GM23338 (cell line): ENCODE measurements at regions not wholly inside any gene's neighbourhood (a gene's known extent, or its start where the extent isn't known, plus 50 kb on each side); places are given as distances from the start of the nearest gene placed in this dataset.

ENCODE experiments used
- CREB1 ChIP-seq: fragments of 250-450 bp; sonication (Bioruptor Pico); IDR thresholded peaks from 2 replicates; pipeline ENCODE4 v1.5.0; 2020; ENCODE audit warnings: low read depth, mild to moderate bottlenecking, moderate library complexity
- CTCF ChIP-seq, 2 experiments: fragments of 200-600 bp in 1 of 2; sonication (generic) in 1 of 2; conservative IDR thresholded peaks; 2 replicates each; pipeline versions ENCODE4 v1.5.1 to v1.6.1; 2016 to 2017; ENCODE audit warnings: antibody characterized with exemption in 2 of 2, low read depth in 2 of 2, mild to moderate bottlenecking in 2 of 2, moderate library complexity in 1 of 2
- EZH2 ChIP-seq: fragments of 200-600 bp; sonication (generic); IDR thresholded peaks from one replicate; pipeline ENCODE4 v1.8.0; 2017; ENCODE audit warnings: antibody characterized with exemption, mild to moderate bottlenecking, low read depth; ENCODE audit not compliant: unreplicated experiment
- JUNB ChIP-seq: IDR thresholded peaks from one replicate; pipeline ENCODE4 v1.6.1; 2016; ENCODE audit warnings: antibody characterized with exemption; ENCODE audit not compliant: unreplicated experiment
- NANOG ChIP-seq: IDR thresholded peaks from 2 replicates; pipeline ENCODE4 v1.6.1; 2016; ENCODE audit warnings: antibody characterized with exemption, borderline replicate concordance
- POLR2AphosphoS5 ChIP-seq: IDR thresholded peaks from 2 replicates; pipeline ENCODE4 v1.6.1; 2016; ENCODE audit warnings: antibody characterized with exemption, low read depth
- STAT1 ChIP-seq: IDR thresholded peaks from one replicate; pipeline ENCODE4 v1.6.1; 2016; ENCODE audit warnings: antibody characterized with exemption; ENCODE audit not compliant: unreplicated experiment
- ZNF331 ChIP-seq: fragments of 250-450 bp; sonication (Bioruptor Pico); IDR thresholded peaks from 2 replicates; pipeline ENCODE4 v1.5.0; 2020; ENCODE audit warnings: low read depth, mild to moderate bottlenecking, moderate library complexity
- ZNF462 ChIP-seq: fragments of 250-450 bp; sonication (Bioruptor Pico); IDR thresholded peaks from 2 replicates; pipeline ENCODE4 v1.5.0; 2020; ENCODE audit warnings: mild to moderate bottlenecking, moderate library complexity

- no peak for TF ChIP-seq ZNF462 (CRISPR knock-in tag)
- no peak for TF ChIP-seq EZH2
- TF ChIP-seq JUNB: no peak
- TF ChIP-seq STAT1: no peak
- no peak for TF ChIP-seq CREB1 (CRISPR knock-in tag)
- no peak for TF ChIP-seq NANOG
- TF ChIP-seq ZNF331 (CRISPR knock-in tag): no peak
- TF ChIP-seq POLR2AphosphoS5: no peak
- no peak for TF ChIP-seq CTCF (conservative IDR thresholded peaks at IDR 0.05; ENCODE audit: low read depth in 2 of 2)
Observed at GRCh38 chr14:22152161-22152870, 436.7 kb downstream of the DAD1 start (continued).
